Naive thymus-derived CD4-positive, alpha-beta T cell (primary cell): ENCODE measurements at regions not wholly inside any gene's neighbourhood (a gene's known extent, or its start where the extent isn't known, plus 50 kb on each side); places are given as distances from the start of the nearest gene placed in this dataset.

Experiments
- ATAC-seq: fragments of 150-1000 bp; cut with Tn5 transposase; 2 replicates; pipeline ENCODE4 v1.10.0; 2021; ENCODE audit warnings: mild to moderate bottlenecking, moderate library complexity
- CTCF ChIA-PET: fragments of 350-600 bp; sonication (Branson Sonifier 250); formaldehyde crosslinking; loops from one replicate; lab custom pipeline; 2021; ENCODE audit warnings: antibody characterized with exemption; lab: Charles Lee
- POLR2A ChIA-PET: fragments of 350-600 bp; sonication (Branson Sonifier 250); formaldehyde crosslinking; loops from one replicate; lab custom pipeline; 2021; ENCODE audit warnings: antibody characterized with exemption, inconsistent platforms; lab: Charles Lee
- DNase-seq, 9 donors: peaks; one replicate each; pipeline versions ENCODE4 v3.0.0 to v3.0.0-alpha.2; 2020 to 2022; ENCODE audit warnings: mixed read lengths in 1 of 9
- H3K27ac ChIP-seq: one replicate; pipeline ENCODE4 v1.7.0; 2013; ENCODE audit warnings: mild to moderate bottlenecking, low read depth, low read length, moderate library complexity
- H3K27me3 ChIP-seq, 2 donors: one replicate each; pipeline ENCODE4 v1.7.0; 2013; ENCODE audit warnings: low read length in 2 of 2, mild to moderate bottlenecking in 2 of 2, moderate library complexity in 2 of 2; ENCODE audit not compliant: control insufficient read depth in 2 of 2, insufficient read depth in 2 of 2
- H3K36me3 ChIP-seq, 3 experiments: 1 replicate in 2 of 3; 2 replicates in 1 of 3; pipeline ENCODE4 v1.7.0; 2013; ENCODE audit warnings: low read length in 3 of 3, mild to moderate bottlenecking in 3 of 3, moderate library complexity in 1 of 3; ENCODE audit not compliant: insufficient read depth in 3 of 3, control insufficient read depth in 2 of 3
- H3K4me1 ChIP-seq, 2 donors: one replicate each; pipeline ENCODE4 v1.7.0; 2013; ENCODE audit warnings: low read length in 2 of 2, mild to moderate bottlenecking in 2 of 2, moderate library complexity in 1 of 2; ENCODE audit not compliant: control insufficient read depth in 2 of 2, insufficient read depth in 2 of 2
- H3K4me3 ChIP-seq: 2 replicates; pipeline ENCODE4 v1.7.0; 2013; ENCODE audit warnings: mild to moderate bottlenecking, low read length
- H3K9me3 ChIP-seq, 3 experiments: 1 replicate in 2 of 3; 2 replicates in 1 of 3; pipeline ENCODE4 v1.7.0; 2013; ENCODE audit warnings: low read length in 3 of 3; ENCODE audit not compliant: control insufficient read depth in 2 of 3
- H3K27ac Mint-ChIP-seq, 9 donors: one replicate each; pipeline ENCODE4 v1.8.0; 2020 to 2022; ENCODE audit warnings: mixed read lengths in 9 of 9, mild to moderate bottlenecking in 8 of 9, moderate library complexity in 5 of 9, inconsistent platforms in 2 of 9
- H3K27me3 Mint-ChIP-seq, 5 donors: one replicate each; pipeline ENCODE4 v1.8.0; 2021 to 2022; ENCODE audit warnings: mixed read lengths in 5 of 5, mild to moderate bottlenecking in 1 of 5
- H3K36me3 Mint-ChIP-seq, 5 donors: one replicate each; pipeline ENCODE4 v1.8.0; 2020 to 2022; ENCODE audit warnings: mixed read lengths in 5 of 5, mild to moderate bottlenecking in 3 of 5, inconsistent platforms in 1 of 5
- H3K4me1 Mint-ChIP-seq, 7 donors: one replicate each; pipeline ENCODE4 v1.8.0; 2020 to 2022; ENCODE audit warnings: mixed read lengths in 7 of 7, mild to moderate bottlenecking in 3 of 7, inconsistent platforms in 1 of 7
- H3K4me3 Mint-ChIP-seq, 10 donors: one replicate each; pipeline ENCODE4 v1.8.0; 2020 to 2022; ENCODE audit warnings: mild to moderate bottlenecking in 10 of 10, mixed read lengths in 10 of 10, moderate library complexity in 6 of 10, inconsistent platforms in 2 of 10
- H3K9me3 Mint-ChIP-seq, 11 donors: one replicate each; pipeline ENCODE4 v1.8.0; 2020 to 2022; ENCODE audit warnings: mixed read lengths in 11 of 11, mild to moderate bottlenecking in 4 of 11, inconsistent platforms in 1 of 11, moderate library complexity in 1 of 11
- intact Hi-C, 2 donors: fragments of 100-400 bp; cut with micrococcal nuclease; formaldehyde crosslinking; loops; one replicate each; pipeline ENCODE4 v1.15.1; 2023

- ChIA-PET CTCF (no interaction called here), POLR2A (no interaction called here)
- H3K9me3 ChIP-seq = no peaks in the 10 kb centered on the region
- intact Hi-C loops = no loop called here
- H3K36me3 ChIP-seq = no peaks in the 10 kb centered on the region
- H3K36me3 Mint-ChIP-seq = no peaks in the 10 kb centered on the region
- H3K27ac Mint-ChIP-seq = no peak overlapping the region
- H3K4me1 ChIP-seq = no peaks in the 10 kb centered on the region
- no peak overlapping the region for H3K4me3 Mint-ChIP-seq
- no peak overlapping the region for H3K4me3 ChIP-seq
- ATAC-seq (no peak), DNase-seq (no peak)
- H3K4me1 Mint-ChIP-seq = peaks cover 0 to 7% (median 0%) of the 10 kb centered on the region in 7 donors
- no peaks in the 10 kb centered on the region for H3K27me3 ChIP-seq
- H3K27me3 Mint-ChIP-seq = no peaks in the 10 kb centered on the region
- H3K27ac ChIP-seq = no peak overlapping the region
- H3K9me3 Mint-ChIP-seq = peaks cover 3 to 18% (median 8%) of the 10 kb centered on the region in 11 donors
Observed at GRCh38 chr2:21424375-21424774, 300.6 kb downstream of the TDRD15 start.

- H3K27ac Mint-ChIP-seq = peak overlapping the region in 1 of 9 donors; percentile 27
- H3K4me3 Mint-ChIP-seq = no peak overlapping the region
- H3K9me3 Mint-ChIP-seq = peaks cover 5 to 21% (median 9%) of the 10 kb centered on the region in 11 donors
- H3K27me3 Mint-ChIP-seq = no peaks in the 10 kb centered on the region
- ChIA-PET CTCF (no interaction called here), POLR2A (no interaction called here)
- no peaks in the 10 kb centered on the region for H3K36me3 ChIP-seq
- ATAC-seq (no peak), DNase-seq (no peak)
- no peak overlapping the region for H3K4me3 ChIP-seq
- intact Hi-C loops = no loop called here
- peaks cover 0 to 7% (median 0%) of the 10 kb centered on the region in 7 donors for H3K4me1 Mint-ChIP-seq
- peaks cover 0 to 5% (median 0%) of the 10 kb centered on the region in 5 donors for H3K36me3 Mint-ChIP-seq
- no peaks in the 10 kb centered on the region for H3K27me3 ChIP-seq
- no peaks in the 10 kb centered on the region for H3K4me1 ChIP-seq
- no peaks in the 10 kb centered on the region for H3K9me3 ChIP-seq
- no peak overlapping the region for H3K27ac ChIP-seq
Observed at GRCh38 chr2:21427606-21428005, 303.8 kb downstream of the TDRD15 start.

- Histone ChIP-seq H3K27ac (no peak overlapping the region), H3K9me3 (no peaks in the 10 kb centered on the region), H3K4me3 (no peak overlapping the region), H3K27me3 (no peaks in the 10 kb centered on the region), H3K4me1 (no peaks in the 10 kb centered on the region), H3K36me3 (no peaks in the 10 kb centered on the region)
- H3K36me3 Mint-ChIP-seq = peaks cover 0 to 5% (median 0%) of the 10 kb centered on the region in 5 donors
- peaks cover 5 to 22% (median 8%) of the 10 kb centered on the region in 11 donors for H3K9me3 Mint-ChIP-seq
- no peaks in the 10 kb centered on the region for H3K27me3 Mint-ChIP-seq
- H3K27ac Mint-ChIP-seq = no peak overlapping the region
- H3K4me1 Mint-ChIP-seq = peaks cover 0 to 7% (median 0%) of the 10 kb centered on the region in 7 donors
- no peak overlapping the region for H3K4me3 Mint-ChIP-seq
- ATAC-seq = no peak
- CTCF ChIA-PET = no interaction called here
- POLR2A ChIA-PET = no interaction called here
- DNase-seq = no peak
- intact Hi-C loops = no loop called here
Observed at GRCh38 chr2:21428754-21429153, 305.0 kb downstream of the TDRD15 start.

- H3K27ac ChIP-seq = no peak overlapping the region
- H3K4me3 ChIP-seq = no peak overlapping the region
- no peaks in the 10 kb centered on the region for H3K36me3 ChIP-seq
- POLR2A ChIA-PET = no interaction called here
- H3K9me3 Mint-ChIP-seq = peaks cover 5 to 18% (median 11%) of the 10 kb centered on the region in 11 donors
- no peaks in the 10 kb centered on the region for H3K27me3 ChIP-seq
- intact Hi-C loops = no loop called here
- H3K9me3 ChIP-seq = no peaks in the 10 kb centered on the region
- no peak for DNase-seq
- H3K27me3 Mint-ChIP-seq = no peaks in the 10 kb centered on the region
- no peaks in the 10 kb centered on the region for H3K4me1 ChIP-seq
- H3K36me3 Mint-ChIP-seq = peaks cover 0 to 5% (median 0%) of the 10 kb centered on the region in 5 donors
- no peak overlapping the region for H3K4me3 Mint-ChIP-seq
- no peak overlapping the region for H3K27ac Mint-ChIP-seq
- CTCF ChIA-PET = no interaction called here
- no peak for ATAC-seq
- H3K4me1 Mint-ChIP-seq = peaks cover 0 to 7% (median 0%) of the 10 kb centered on the region in 7 donors
Observed at GRCh38 chr2:21429747-21430146, 306.0 kb downstream of the TDRD15 start.

- Histone ChIP-seq H3K27ac (no peak overlapping the region), H3K4me1 (no peaks in the 10 kb centered on the region), H3K36me3 (no peaks in the 10 kb centered on the region), H3K4me3 (no peak overlapping the region), H3K27me3 (no peaks in the 10 kb centered on the region), H3K9me3 (no peaks in the 10 kb centered on the region)
- H3K36me3 Mint-ChIP-seq = peaks cover 0 to 5% (median 0%) of the 10 kb centered on the region in 5 donors
- H3K27me3 Mint-ChIP-seq = no peaks in the 10 kb centered on the region
- ChIA-PET POLR2A (no interaction called here), CTCF (no interaction called here)
- H3K9me3 Mint-ChIP-seq = peaks cover 5 to 18% (median 11%) of the 10 kb centered on the region in 11 donors
- no peak overlapping the region for H3K27ac Mint-ChIP-seq
- intact Hi-C loops = no loop called here
- peaks cover 0 to 7% (median 0%) of the 10 kb centered on the region in 7 donors for H3K4me1 Mint-ChIP-seq
- ATAC-seq = no peak
- H3K4me3 Mint-ChIP-seq = no peak overlapping the region
- DNase-seq = no peak
Observed at GRCh38 chr2:21431078-21431477, 307.3 kb downstream of the TDRD15 start.

GRCh38 chr2:21438949-21439348 lies 315.2 kb downstream of the TDRD15 start:
- ATAC-seq = no peak
- Mint-ChIP-seq H3K36me3 (no peaks in the 10 kb centered on the region), H3K9me3 (peaks cover 0 to 13% (median 5%) of the 10 kb centered on the region in 11 donors), H3K27ac (no peak overlapping the region), H3K4me3 (no peak overlapping the region), H3K27me3 (peaks cover 0 to 4% (median 0%) of the 10 kb centered on the region in 5 donors), H3K4me1 (no peaks in the 10 kb centered on the region)
- no peaks in the 10 kb centered on the region for H3K36me3 ChIP-seq
- H3K4me3 ChIP-seq = no peak overlapping the region
- H3K27ac ChIP-seq = no peak overlapping the region
- ChIA-PET POLR2A (no interaction called here), CTCF (no interaction called here)
- H3K9me3 ChIP-seq = no peaks in the 10 kb centered on the region
- DNase-seq = no peak
- no peaks in the 10 kb centered on the region for H3K27me3 ChIP-seq
- intact Hi-C loops = no loop called here
- no peaks in the 10 kb centered on the region for H3K4me1 ChIP-seq

- intact Hi-C loops = no loop called here
- DNase-seq (no peak), ATAC-seq (no peak)
- Mint-ChIP-seq H3K9me3 (peaks cover 0 to 11% (median 6%) of the 10 kb centered on the region in 11 donors), H3K27ac (no peak overlapping the region), H3K4me3 (no peak overlapping the region), H3K36me3 (no peaks in the 10 kb centered on the region), H3K27me3 (peaks cover 0 to 4% (median 0%) of the 10 kb centered on the region in 5 donors), H3K4me1 (no peaks in the 10 kb centered on the region)
- CTCF ChIA-PET = no interaction called here
- Histone ChIP-seq H3K27ac (no peak overlapping the region), H3K4me3 (no peak overlapping the region), H3K36me3 (no peaks in the 10 kb centered on the region), H3K9me3 (no peaks in the 10 kb centered on the region), H3K27me3 (no peaks in the 10 kb centered on the region), H3K4me1 (no peaks in the 10 kb centered on the region)
- POLR2A ChIA-PET = no interaction called here
Observed at GRCh38 chr2:21441442-21441841, 317.7 kb downstream of the TDRD15 start.
